K562 (cell line): ENCODE measurements at regions not wholly inside any gene's neighbourhood (a gene's known extent, or its start where the extent isn't known, plus 50 kb on each side); places are given as distances from the start of the nearest gene placed in this dataset.

ENCODE experiments used
- ATAC-seq: fragments of 200-7000 bp; cut with Tn5 transposase; 3 replicates; pipeline ENCODE4 v1.9.1; 2020; ENCODE audit warnings: moderate library complexity
- BruUV-seq: library from RNA; stranded (reverse); fragments of 400-500 nt; replicated peaks from 2 replicates; lab custom pipeline; 2021; lab: Mats Ljungman, UMichigan
- CTCF ChIA-PET: fragments of 300-600 bp; formaldehyde crosslinking; extraction: SDS; loops from one replicate; lab custom pipeline; 2021; ENCODE audit warnings: low intra/inter-chr PET ratio; lab: Yijun Ruan, JAX
- POLR2A ChIA-PET: fragments of 300-600, 350-650 bp; sonication (Branson Sonifier 250); formaldehyde crosslinking; extraction: SDS; loops from one replicate; lab custom pipeline; 2021; ENCODE audit warnings: antibody characterized with exemption, inconsistent platforms; lab: Yijun Ruan, JAX
- DNase-seq, 4 experiments: peaks; one replicate each; pipeline versions ENCODE4 v3.0.0 to v3.0.0-alpha.2; 2011 to 2018; ENCODE audit warnings: low spot score in 3 of 4, mixed read lengths in 3 of 4; ENCODE audit errors: extremely low read depth in 1 of 4
- FAIRE-seq: peaks from 2 replicates; lab custom pipeline; 2011; peaks lifted over from hg19 to GRCh38; lab: Jason Lieb, UNC
- H2AFZ ChIP-seq: 2 replicates; pipeline ENCODE4 v1.6.0; 2011; ENCODE audit warnings: low read depth, low read length, control low read depth, inconsistent platforms
- H3K27ac ChIP-seq: fragments of 200-600 bp; 3 replicates; pipeline ENCODE4 v1.8.0; 2011; ENCODE audit warnings: low read depth, mild to moderate bottlenecking, control low read depth, inconsistent platforms, low read length, moderate library complexity, mixed read lengths; ENCODE audit errors: extremely low read depth
- H3K27me3 ChIP-seq, 2 experiments: fragments of 300-600 bp in 1 of 2; 2 replicates in 1 of 2; 3 replicates in 1 of 2; pipeline versions ENCODE4 v1.6.0 to v1.8.0; 2011; ENCODE audit warnings: inconsistent platforms in 2 of 2, low read length in 2 of 2, mild to moderate bottlenecking in 1 of 2, mixed read lengths in 1 of 2, moderate library complexity in 1 of 2; ENCODE audit not compliant: control insufficient read depth in 2 of 2, insufficient read depth in 2 of 2
- H3K36me3 ChIP-seq: fragments of 300-600 bp; 3 replicates; pipeline ENCODE4 v1.8.0; 2011; ENCODE audit warnings: mild to moderate bottlenecking, low read length, inconsistent platforms; ENCODE audit not compliant: control insufficient read depth, insufficient read depth
- H3K4me1 ChIP-seq, 2 experiments: fragments of 200-600 bp in 1 of 2; replicated peaks in 1 of 2; 2 replicates in 1 of 2; 3 replicates in 1 of 2; pipeline versions ENCODE4 v1.5.1 to v1.8.0; 2011; ENCODE audit warnings: inconsistent platforms in 2 of 2, low read length in 2 of 2, mild to moderate bottlenecking in 1 of 2, mixed read lengths in 1 of 2, moderate library complexity in 1 of 2; ENCODE audit not compliant: control insufficient read depth in 2 of 2, insufficient read depth in 2 of 2
- H3K4me2 ChIP-seq: 2 replicates; pipeline ENCODE4 v1.6.1; 2011; ENCODE audit warnings: low read length, control low read depth, inconsistent platforms, mixed read lengths; ENCODE audit not compliant: insufficient read depth
- H3K4me3 ChIP-seq: fragments of 200-600 bp; sonication (generic), shearing (Covaris generic); 2 replicates; pipeline ENCODE4 v1.5.1; 2016; ENCODE audit warnings: control low read depth, inconsistent platforms
- H3K79me2 ChIP-seq: fragments of 200-600 bp; 3 replicates; pipeline ENCODE4 v1.8.0; 2011; ENCODE audit warnings: low read length, inconsistent platforms; ENCODE audit not compliant: control insufficient read depth, insufficient read depth
- H3K9ac ChIP-seq, 2 experiments: 2 replicates each; pipeline versions ENCODE4 v1.6.0 to v1.6.1; 2011; ENCODE audit warnings: low read depth in 2 of 2, low read length in 2 of 2, control low read depth in 1 of 2, inconsistent platforms in 1 of 2, mild to moderate bottlenecking in 1 of 2, mixed read lengths in 1 of 2; ENCODE audit not compliant: insufficient read depth in 1 of 2
- H3K9me1 ChIP-seq: one replicate; pipeline ENCODE4 v1.6.0; 2011; ENCODE audit warnings: inconsistent platforms, mild to moderate bottlenecking, low read length, moderate library complexity; ENCODE audit not compliant: control insufficient read depth, insufficient read depth
- H3K9me3 ChIP-seq: replicated peaks from 2 replicates; pipeline ENCODE4 v1.5.1; 2011; ENCODE audit warnings: low read depth, low read length, inconsistent platforms; ENCODE audit not compliant: control insufficient read depth, insufficient read depth
- H4K20me1 ChIP-seq: replicated peaks from 2 replicates; pipeline ENCODE4 v1.6.1; 2011; ENCODE audit warnings: low read length, inconsistent platforms, mixed read lengths; ENCODE audit not compliant: control insufficient read depth, insufficient read depth
- ARID2 ChIP-seq: fragments of 450-650 bp; IDR thresholded peaks from 2 replicates; pipeline ENCODE4 v1.6.1; 2017; ENCODE audit warnings: antibody characterized with exemption, mild to moderate bottlenecking
- SIN3B ChIP-seq: fragments of 450-650 bp; IDR thresholded peaks from 2 replicates; pipeline ENCODE4 v1.6.1; 2017; ENCODE audit warnings: low read depth, mild to moderate bottlenecking, moderate library complexity
- ZHX1 ChIP-seq: fragments of 150-350 bp; conservative IDR thresholded peaks from 2 replicates; pipeline ENCODE4 v1.6.1; 2014; ENCODE audit warnings: low read length
- WGBS: fragments of 100-300 bp; shearing (Covaris generic); methylation state at CpG from one replicate; pipeline ENCODE4 v1.1.6; 2016; ENCODE audit warnings: low coverage, mixed read lengths; ENCODE audit not compliant: insufficient coverage; ENCODE audit errors: missing lambda C conversion rate; 5-methylcytosine and 5-hydroxymethylcytosine counted together
- in situ Hi-C: fragments of 300-500 bp; cut with MboI; formaldehyde crosslinking; loops from 4 replicates; pipeline ENCODE4 v1.15.0; 2018; ENCODE audit warnings: inconsistent platforms, mixed read lengths
- intact Hi-C: fragments of 100-400 bp; cut with micrococcal nuclease; formaldehyde crosslinking; loops from 2 replicates; pipeline ENCODE4 v1.14.2; 2022

DNA sequence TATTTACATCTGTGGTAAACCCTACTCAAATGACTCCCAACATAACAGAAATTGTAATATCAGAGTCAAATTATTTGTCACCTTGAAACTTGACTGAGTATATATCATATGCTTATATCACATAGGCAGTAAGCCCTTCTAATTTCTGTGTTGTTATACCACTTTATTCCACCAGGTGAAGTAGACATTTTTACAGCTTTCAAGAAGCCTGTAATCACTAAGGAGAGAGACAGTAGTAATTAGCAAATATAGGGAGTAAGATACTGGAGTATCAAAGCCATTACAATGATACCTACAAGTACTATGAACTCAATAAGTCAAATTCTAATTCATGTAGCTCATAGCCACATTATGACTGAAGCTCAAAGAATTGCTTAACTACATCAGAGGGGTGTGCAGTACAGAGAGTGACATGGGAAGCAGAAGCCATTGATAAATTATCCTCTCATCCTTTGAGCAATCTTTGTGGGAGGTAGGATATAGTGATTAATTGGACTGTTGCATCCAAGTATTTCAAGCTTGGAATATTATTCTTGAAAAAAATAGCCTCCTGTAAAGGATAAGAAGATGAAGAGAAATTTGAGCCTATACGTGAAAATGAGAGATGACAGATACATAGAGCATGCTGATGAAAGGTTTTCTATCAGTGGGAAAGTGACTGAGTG is 1005.9 kb downstream of the ZPLD1 start:
- FAIRE-seq, result no peak
- no peak for ATAC-seq
- CTCF ChIA-PET, result no interaction called here
- H3K9me1 ChIP-seq, result no peaks in the 10 kb centered on the region
- no peaks in the 10 kb centered on the region for H3K36me3 ChIP-seq
- H3K4me2 ChIP-seq, result no peak overlapping the region
- in situ Hi-C loops (no loop called here), intact Hi-C loops (no loop called here)
- H3K9ac ChIP-seq, result no peak overlapping the region
- no peaks in the 10 kb centered on the region for H4K20me1 ChIP-seq
- H3K9me3 ChIP-seq, result no peaks in the 10 kb centered on the region
- no peaks in the 10 kb centered on the region for H3K79me2 ChIP-seq
- H2AFZ ChIP-seq, result no peak overlapping the region
- H3K4me1 ChIP-seq, result no peaks in the 10 kb centered on the region
- H3K27ac ChIP-seq, result no peak overlapping the region
- DNase-seq, result no peak
- POLR2A ChIA-PET, result no interaction called here
- WGBS, result 0% methylated on average over 1 of the region's 1 CpG
- H3K4me3 ChIP-seq, result no peak overlapping the region
- no peak for TF ChIP-seq ARID2
- no peak for TF ChIP-seq ZHX1
- TF ChIP-seq SIN3B, result no peak
- H3K27me3 ChIP-seq, result no peaks in the 10 kb centered on the region
- BruUV-seq, result no TSS peak
